ENCODE measurements at regions not wholly inside any gene's neighbourhood (a gene's known extent, or its start where the extent isn't known, plus 50 kb on each side); places are given as distances from the start of the nearest gene placed in this dataset.
"Not testable (repeated sequence)": the region's sequence is repeated elsewhere in the genome, so short reads cannot be mapped to it uniquely, and the experiment has no call there.

GRCh38 chr21:10409786-10410185 lies 111.6 kb upstream of the TPTE start:
- DNase-seq; H3K4me1 Mint-ChIP-seq (ENCODE audit: low read depth); H3K36me3 Mint-ChIP-seq (ENCODE audit: insufficient read depth); H3K27me3 Mint-ChIP-seq (ENCODE audit: low read depth); H3K4me3 Mint-ChIP-seq; ATAC-seq: not testable (repeated sequence)
- peaks cover 10% of the 10 kb centered on the region for H3K9me3 Mint-ChIP-seq

GRCh38 chr21:10410354-10410929 lies 110.9 kb upstream of the TPTE start:
- H3K4me3 Mint-ChIP-seq; H3K9me3 Mint-ChIP-seq; H3K27me3 Mint-ChIP-seq (ENCODE audit: low read depth); ATAC-seq; H3K36me3 Mint-ChIP-seq (ENCODE audit: insufficient read depth); DNase-seq; H3K4me1 Mint-ChIP-seq (ENCODE audit: low read depth): not testable (repeated sequence)

GRCh38 chr21:10411776-10412526 lies 109.4 kb upstream of the TPTE start:
- DNase-seq; H3K27me3 Mint-ChIP-seq (ENCODE audit: low read depth); H3K4me1 Mint-ChIP-seq (ENCODE audit: low read depth); ATAC-seq; H3K4me3 Mint-ChIP-seq; H3K36me3 Mint-ChIP-seq (ENCODE audit: insufficient read depth); H3K9me3 Mint-ChIP-seq: not testable (repeated sequence)

- H3K36me3 Mint-ChIP-seq (ENCODE audit: insufficient read depth); H3K9me3 Mint-ChIP-seq; H3K4me1 Mint-ChIP-seq (ENCODE audit: low read depth); ATAC-seq; H3K4me3 Mint-ChIP-seq; H3K27me3 Mint-ChIP-seq (ENCODE audit: low read depth); DNase-seq: not testable (repeated sequence)
Measured at GRCh38 chr21:10412928-10413246, 108.5 kb upstream of the TPTE start.

GRCh38 chr21:10413247-10414120 lies 107.9 kb upstream of the TPTE start:
- H3K36me3 Mint-ChIP-seq (ENCODE audit: insufficient read depth); DNase-seq; H3K27me3 Mint-ChIP-seq (ENCODE audit: low read depth); ATAC-seq; H3K4me1 Mint-ChIP-seq (ENCODE audit: low read depth); H3K4me3 Mint-ChIP-seq; H3K9me3 Mint-ChIP-seq: not testable (repeated sequence)

- not testable (repeated sequence) for H3K4me1 Mint-ChIP-seq (ENCODE audit: low read depth); H3K9me3 Mint-ChIP-seq
Measured at GRCh38 chr21:10414121-10414924, 107.1 kb upstream of the TPTE start.

GRCh38 chr21:10414925-10415254 lies 106.5 kb upstream of the TPTE start:
- not testable (repeated sequence) for H3K36me3 Mint-ChIP-seq (ENCODE audit: insufficient read depth); ATAC-seq; H3K9me3 Mint-ChIP-seq; H3K4me3 Mint-ChIP-seq; H3K27me3 Mint-ChIP-seq (ENCODE audit: low read depth); DNase-seq; H3K4me1 Mint-ChIP-seq (ENCODE audit: low read depth)

More at GRCh38 chr21:10414121-10414924, 107.1 kb upstream of the TPTE start:
- H3K27me3 Mint-ChIP-seq (ENCODE audit: low read depth); H3K4me3 Mint-ChIP-seq; DNase-seq; H3K36me3 Mint-ChIP-seq (ENCODE audit: insufficient read depth); ATAC-seq: not testable (repeated sequence)

GRCh38 chr21:10415456-10415855 lies 105.9 kb upstream of the TPTE start:
- H3K4me1 Mint-ChIP-seq (ENCODE audit: low read depth); H3K9me3 Mint-ChIP-seq; H3K27me3 Mint-ChIP-seq (ENCODE audit: low read depth); H3K4me3 Mint-ChIP-seq; DNase-seq; H3K36me3 Mint-ChIP-seq (ENCODE audit: insufficient read depth); ATAC-seq: not testable (repeated sequence)

- not testable (repeated sequence) for H3K4me1 Mint-ChIP-seq (ENCODE audit: low read depth); H3K27me3 Mint-ChIP-seq (ENCODE audit: low read depth); DNase-seq; H3K36me3 Mint-ChIP-seq (ENCODE audit: insufficient read depth); H3K4me3 Mint-ChIP-seq; H3K9me3 Mint-ChIP-seq
- ATAC-seq: peak in 1 of 2 donors; percentile 15
Measured at GRCh38 chr21:10415859-10416258, 105.5 kb upstream of the TPTE start.

GRCh38 chr21:10416691-10417447 lies 104.5 kb upstream of the TPTE start:
- not testable (repeated sequence) for ATAC-seq; H3K4me1 Mint-ChIP-seq (ENCODE audit: low read depth); H3K27me3 Mint-ChIP-seq (ENCODE audit: low read depth); H3K9me3 Mint-ChIP-seq; DNase-seq; H3K36me3 Mint-ChIP-seq (ENCODE audit: insufficient read depth); H3K4me3 Mint-ChIP-seq

- ATAC-seq, DNase-seq: not testable (repeated sequence)
Measured at GRCh38 chr21:10417551-10418002, 103.8 kb upstream of the TPTE start.

GRCh38 chr21:10418250-10419048 lies 102.9 kb upstream of the TPTE start:
- H3K36me3 Mint-ChIP-seq (ENCODE audit: insufficient read depth); H3K4me1 Mint-ChIP-seq (ENCODE audit: low read depth); H3K9me3 Mint-ChIP-seq; H3K27me3 Mint-ChIP-seq (ENCODE audit: low read depth); DNase-seq; H3K4me3 Mint-ChIP-seq; ATAC-seq: not testable (repeated sequence)

More at GRCh38 chr21:10417551-10418002, 103.8 kb upstream of the TPTE start:
- not testable (repeated sequence) for H3K27me3 Mint-ChIP-seq (ENCODE audit: low read depth); H3K4me1 Mint-ChIP-seq (ENCODE audit: low read depth); H3K9me3 Mint-ChIP-seq; H3K36me3 Mint-ChIP-seq (ENCODE audit: insufficient read depth); H3K4me3 Mint-ChIP-seq

- not testable (repeated sequence) for ATAC-seq; H3K4me3 Mint-ChIP-seq; H3K9me3 Mint-ChIP-seq; H3K4me1 Mint-ChIP-seq (ENCODE audit: low read depth); H3K27me3 Mint-ChIP-seq (ENCODE audit: low read depth); H3K36me3 Mint-ChIP-seq (ENCODE audit: insufficient read depth); DNase-seq
Measured at GRCh38 chr21:10421199-10421598, 100.2 kb upstream of the TPTE start.
